Bronchial epithelial cell (primary cell): ENCODE measurements at regions not wholly inside any gene's neighbourhood (a gene's known extent, or its start where the extent isn't known, plus 50 kb on each side); places are given as distances from the start of the nearest gene placed in this dataset.

Experiments
- DNase-seq: peaks from one replicate; pipeline ENCODE4 v3.0.0-alpha.2; 2010; ENCODE audit warnings: low read depth
- FAIRE-seq: peaks from 2 replicates; lab custom pipeline; 2011; peaks lifted over from hg19 to GRCh38; lab: Jason Lieb, UNC
- H3K27me3 ChIP-seq: 2 replicates; pipeline ENCODE4 v1.5.1; 2011; ENCODE audit warnings: low read length; ENCODE audit not compliant: control insufficient read depth, insufficient read depth
- H3K36me3 ChIP-seq: 2 replicates; pipeline ENCODE4 v1.5.1; 2011; ENCODE audit warnings: low read length; ENCODE audit not compliant: control insufficient read depth, insufficient read depth
- H3K4me3 ChIP-seq: 2 replicates; pipeline ENCODE4 v1.5.1; 2011; ENCODE audit warnings: mild to moderate bottlenecking, low read depth, low read length, control low read depth
- CTCF ChIP-seq: IDR thresholded peaks from 2 replicates; pipeline ENCODE4 v1.5.1; 2011; ENCODE audit warnings: mild to moderate bottlenecking, moderate library complexity, low read length, control low read depth, inconsistent platforms; ENCODE audit not compliant: insufficient read depth, severe bottlenecking

DNA sequence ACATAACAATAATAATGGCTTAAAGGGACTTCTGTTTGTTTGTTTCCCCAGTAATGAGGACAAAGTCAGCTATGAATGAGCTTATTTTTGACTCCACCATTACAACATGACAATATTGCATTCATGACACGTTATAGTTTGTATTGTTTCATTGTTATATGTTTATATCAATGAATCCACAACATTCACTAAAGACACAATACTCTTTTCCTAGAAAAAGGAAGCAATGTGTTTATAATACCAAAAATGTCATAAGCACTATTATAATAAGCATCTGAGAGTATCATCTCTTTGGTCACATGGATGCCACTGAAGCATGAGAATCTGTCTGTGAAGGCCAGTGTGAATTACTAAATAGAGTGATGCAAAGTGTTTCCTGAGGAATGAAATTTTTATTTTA lies 1026.9 kb upstream of the C9orf72 start:
- Histone ChIP-seq H3K36me3 (no peaks in the 10 kb centered on the region), H3K27me3 (no peaks in the 10 kb centered on the region), H3K4me3 (no peak overlapping the region)
- DNase-seq (no peak), FAIRE-seq (no peak)
- no peak for TF ChIP-seq CTCF

DNA sequence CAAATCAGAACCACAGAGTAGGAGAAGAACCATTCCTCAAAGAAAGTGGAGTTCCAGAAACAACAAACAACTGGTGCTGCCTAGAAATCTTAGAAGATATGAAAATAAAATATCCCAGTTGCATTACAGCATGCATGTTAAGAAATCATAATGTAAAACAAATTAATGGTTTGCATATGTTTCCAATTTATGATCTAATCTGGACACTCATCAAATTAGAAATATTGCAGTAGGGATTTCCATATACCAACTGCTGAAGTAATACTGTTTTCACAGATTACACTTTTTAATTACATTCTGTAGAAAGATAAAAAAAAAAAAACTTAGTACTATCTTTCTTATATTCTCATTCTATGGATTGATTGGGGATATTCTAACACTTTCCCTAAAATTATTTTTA lies 1034.6 kb upstream of the C9orf72 start:
- DNase-seq (no peak), FAIRE-seq (no peak)
- H3K27me3 ChIP-seq: no peaks in the 10 kb centered on the region
- TF ChIP-seq CTCF: no peak
- H3K4me3 ChIP-seq: no peak overlapping the region
- no peaks in the 10 kb centered on the region for H3K36me3 ChIP-seq

- no peak for TF ChIP-seq CTCF
- H3K4me3 ChIP-seq: no peak overlapping the region
- no peaks in the 10 kb centered on the region for H3K36me3 ChIP-seq
- no peak for FAIRE-seq
- DNase-seq: no peak
- no peaks in the 10 kb centered on the region for H3K27me3 ChIP-seq
These were observed 1037.1 kb upstream of the C9orf72 start for GRCh38 chr9:28610339-28610738.

DNA sequence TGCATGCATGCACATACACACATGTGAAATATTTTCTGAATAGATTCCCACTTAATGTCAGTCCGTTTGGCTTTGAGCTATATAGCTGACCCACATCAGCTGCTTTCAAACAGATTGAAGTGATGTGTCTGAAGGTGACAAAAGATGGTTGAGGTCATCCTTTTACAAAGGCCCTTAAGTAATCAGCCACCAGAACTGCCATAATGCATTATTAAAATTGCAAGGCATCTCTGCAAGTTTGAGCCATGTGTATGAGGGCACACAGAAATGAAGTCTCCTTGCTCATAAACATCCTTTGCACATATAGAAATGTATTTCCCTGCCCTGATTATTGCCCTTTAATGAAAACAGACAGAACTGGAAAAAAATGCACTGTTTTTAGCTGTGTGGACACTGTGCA lies 1043.0 kb upstream of the C9orf72 start:
- no peak overlapping the region for H3K4me3 ChIP-seq
- H3K27me3 ChIP-seq: no peaks in the 10 kb centered on the region
- FAIRE-seq: no peak
- no peaks in the 10 kb centered on the region for H3K36me3 ChIP-seq
- no peak for TF ChIP-seq CTCF
- DNase-seq: no peak

- Histone ChIP-seq H3K4me3 (no peak overlapping the region), H3K36me3 (no peaks in the 10 kb centered on the region), H3K27me3 (no peaks in the 10 kb centered on the region)
- FAIRE-seq (no peak), DNase-seq (peak; percentile 63)
- TF ChIP-seq CTCF: no peak
These were observed 1046.7 kb upstream of the C9orf72 start for GRCh38 chr9:28620011-28620410.

DNA sequence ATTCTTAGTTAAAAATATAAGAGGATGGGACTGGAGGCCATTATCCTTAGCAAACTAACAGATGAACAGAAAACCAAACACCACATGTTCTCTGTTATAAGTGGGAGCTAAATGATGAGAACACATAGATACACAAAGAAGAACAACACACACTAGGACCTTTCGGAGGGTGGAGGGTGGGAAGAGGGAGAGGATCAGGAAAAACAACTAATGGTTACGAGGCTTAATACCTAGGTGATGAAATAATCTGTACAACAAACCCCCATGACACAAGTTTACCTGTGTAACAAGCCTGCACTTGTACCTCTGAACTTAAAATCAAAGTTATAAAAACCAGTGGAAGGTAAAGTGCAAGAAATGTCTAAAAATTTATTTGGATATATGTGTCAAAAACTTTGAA lies 1047.4 kb upstream of the C9orf72 start:
- H3K4me3 ChIP-seq: no peak overlapping the region
- H3K36me3 ChIP-seq: no peaks in the 10 kb centered on the region
- TF ChIP-seq CTCF: no peak
- H3K27me3 ChIP-seq: no peaks in the 10 kb centered on the region
- DNase-seq (peak; percentile 82), FAIRE-seq (no peak)
